Astrocyte of the spinal cord (primary cell): ENCODE measurements at regions not wholly inside any gene's neighbourhood (a gene's known extent, or its start where the extent isn't known, plus 50 kb on each side); places are given as distances from the start of the nearest gene placed in this dataset.
"Not testable (repeated sequence)": the region's sequence is repeated elsewhere in the genome, so short reads cannot be mapped to it uniquely, and the experiment has no call there.

Source experiments
- DNase-seq: peaks from one replicate; pipeline ENCODE4 v3.0.0; 2011; ENCODE audit warnings: low read depth, low spot score
- H3K4me3 ChIP-seq: 2 replicates; pipeline ENCODE4 v1.5.1; 2011; ENCODE audit warnings: low read depth, mild to moderate bottlenecking, low read length, moderate library complexity
- in situ Hi-C: cut with HindIII; loops from 2 replicates; pipeline ENCODE4 v1.10.0; 2017; ENCODE audit warnings: low sequenced_read_pairs
- TF ChIP-seq, protein P1 (sequence below): IDR thresholded peaks from 2 replicates; pipeline ENCODE4 v1.5.1; 2012; ENCODE audit warnings: low read depth, mild to moderate bottlenecking, low read length, inconsistent platforms

GRCh38 chr5:12662545-12663314 lies 758.5 kb upstream of the CTNND2 start:
- no peak overlapping the region for H3K4me3 ChIP-seq
- in situ Hi-C loops: no loop called here
- TF ChIP-seq, protein P1, sequence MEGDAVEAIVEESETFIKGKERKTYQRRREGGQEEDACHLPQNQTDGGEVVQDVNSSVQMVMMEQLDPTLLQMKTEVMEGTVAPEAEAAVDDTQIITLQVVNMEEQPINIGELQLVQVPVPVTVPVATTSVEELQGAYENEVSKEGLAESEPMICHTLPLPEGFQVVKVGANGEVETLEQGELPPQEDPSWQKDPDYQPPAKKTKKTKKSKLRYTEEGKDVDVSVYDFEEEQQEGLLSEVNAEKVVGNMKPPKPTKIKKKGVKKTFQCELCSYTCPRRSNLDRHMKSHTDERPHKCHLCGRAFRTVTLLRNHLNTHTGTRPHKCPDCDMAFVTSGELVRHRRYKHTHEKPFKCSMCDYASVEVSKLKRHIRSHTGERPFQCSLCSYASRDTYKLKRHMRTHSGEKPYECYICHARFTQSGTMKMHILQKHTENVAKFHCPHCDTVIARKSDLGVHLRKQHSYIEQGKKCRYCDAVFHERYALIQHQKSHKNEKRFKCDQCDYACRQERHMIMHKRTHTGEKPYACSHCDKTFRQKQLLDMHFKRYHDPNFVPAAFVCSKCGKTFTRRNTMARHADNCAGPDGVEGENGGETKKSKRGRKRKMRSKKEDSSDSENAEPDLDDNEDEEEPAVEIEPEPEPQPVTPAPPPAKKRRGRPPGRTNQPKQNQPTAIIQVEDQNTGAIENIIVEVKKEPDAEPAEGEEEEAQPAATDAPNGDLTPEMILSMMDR: no peak
- DNase-seq: no peak

- TF ChIP-seq, protein P1: no peak
- no peak for DNase-seq
- in situ Hi-C loops: no loop called here
- no peak overlapping the region for H3K4me3 ChIP-seq
Observed at GRCh38 chr5:12661617-12662370, 757.5 kb upstream of the CTNND2 start.

- H3K4me3 ChIP-seq, DNase-seq, in situ Hi-C loops: not testable (repeated sequence)
Observed at GRCh38 chr5:12660279-12661107, 756.2 kb upstream of the CTNND2 start.

DNA sequence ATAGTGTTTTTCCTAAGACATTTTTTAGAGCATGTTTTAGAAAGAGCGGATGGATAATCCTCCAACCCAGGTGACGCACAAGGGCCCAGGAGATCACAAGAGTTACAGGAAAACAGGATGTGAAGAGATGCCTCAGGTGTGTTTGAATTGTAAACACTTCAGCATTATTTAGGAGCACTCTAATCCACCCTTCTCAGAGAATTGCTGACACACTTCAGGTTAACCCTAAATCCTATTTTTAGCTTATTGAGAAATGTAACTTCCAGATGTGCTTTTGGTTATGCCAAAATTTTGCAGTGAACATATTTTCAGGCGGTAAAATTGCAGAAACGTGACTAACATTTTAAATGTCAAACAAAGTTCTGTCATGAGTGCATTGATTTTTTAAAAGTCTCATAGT lies 755.4 kb upstream of the CTNND2 start:
- in situ Hi-C loops: no loop called here
- TF ChIP-seq, protein P1: no peak
- no peak overlapping the region for H3K4me3 ChIP-seq
- DNase-seq: no peak

GRCh38 chr5:12658871-12659446 lies 754.7 kb upstream of the CTNND2 start:
- TF ChIP-seq, protein P1: no peak
- DNase-seq: no peak
- in situ Hi-C loops: no loop called here
- H3K4me3 ChIP-seq: no peak overlapping the region

DNA sequence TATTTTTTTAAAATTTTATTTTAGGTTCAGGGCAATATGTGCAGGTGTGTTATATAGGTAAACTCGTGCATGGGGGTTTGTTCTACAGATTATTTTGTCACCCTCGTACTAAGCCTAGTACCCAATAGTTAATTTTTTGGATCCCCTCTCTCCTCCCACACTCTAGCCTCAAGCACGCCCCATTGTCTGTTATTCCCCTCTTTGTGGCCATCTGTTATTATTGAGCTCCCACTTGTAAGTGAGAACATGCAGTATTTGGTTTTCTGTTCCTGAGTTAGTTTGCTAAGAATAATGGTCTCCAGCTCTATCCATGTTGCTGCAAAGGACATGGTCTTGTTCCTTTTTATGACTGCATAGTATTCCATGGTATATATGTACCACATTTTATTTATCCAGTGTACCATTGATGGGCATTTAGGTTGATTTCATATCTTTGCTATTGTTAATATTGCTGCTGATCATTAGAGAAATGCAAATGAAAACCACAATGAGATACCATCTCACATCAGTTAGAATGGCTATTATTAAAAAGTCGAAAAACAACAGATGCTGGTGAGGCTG lies 753.7 kb upstream of the CTNND2 start:
- DNase-seq, H3K4me3 ChIP-seq, in situ Hi-C loops: not testable (repeated sequence)

GRCh38 chr5:12655675-12656074 lies 751.4 kb upstream of the CTNND2 start:
- TF ChIP-seq, protein P1: no peak
- in situ Hi-C loops: no loop called here

More at GRCh38 chr5:12655675-12656074, 751.4 kb upstream of the CTNND2 start:
- H3K4me3 ChIP-seq: no peak overlapping the region
- DNase-seq: no peak
